Nephron progenitor cell (in vitro differentiated cells): ENCODE measurements at regions not wholly inside any gene's neighbourhood (a gene's known extent, or its start where the extent isn't known, plus 50 kb on each side); places are given as distances from the start of the nearest gene placed in this dataset.
"Not testable (repeated sequence)": the region's sequence is repeated elsewhere in the genome, so short reads cannot be mapped to it uniquely, and the experiment has no call there.

Experiments used
- DNase-seq: peaks from one replicate; pipeline ENCODE4 v3.0.0; 2021
- H3K27ac Mint-ChIP-seq: 2 replicates; pipeline ENCODE4 v1.8.0; 2021; ENCODE audit warnings: mild to moderate bottlenecking, moderate library complexity, mixed read lengths
- H3K27me3 Mint-ChIP-seq: 2 replicates; pipeline ENCODE4 v1.8.0; 2021; ENCODE audit warnings: mild to moderate bottlenecking, low read depth, mixed read lengths; ENCODE audit not compliant: poor library complexity
- H3K36me3 Mint-ChIP-seq: 2 replicates; pipeline ENCODE4 v1.8.0; 2021; ENCODE audit warnings: low read depth, mixed read lengths
- H3K4me1 Mint-ChIP-seq: 2 replicates; pipeline ENCODE4 v1.8.0; 2021; ENCODE audit warnings: mixed read lengths
- H3K4me3 Mint-ChIP-seq: 2 replicates; pipeline ENCODE4 v1.8.0; 2021; ENCODE audit warnings: mild to moderate bottlenecking, moderate library complexity, mixed read lengths
- H3K9me3 Mint-ChIP-seq: 2 replicates; pipeline ENCODE4 v1.8.0; 2021; ENCODE audit warnings: mild to moderate bottlenecking, moderate library complexity, mixed read lengths
- CTCF ChIP-seq: fragments of 200-600 bp; sonication (generic); IDR thresholded peaks from 2 replicates; pipeline ENCODE4 v1.5.0; 2021; ENCODE audit warnings: antibody characterized with exemption

GRCh38 chr6:4240148-4240547 is 104.8 kb upstream of the ECI2 start:
- H3K4me1 Mint-ChIP-seq = no peaks in the 10 kb centered on the region
- no peak for TF ChIP-seq CTCF

GRCh38 chr6:4225161-4225872 is 89.9 kb upstream of the ECI2 start:
- Mint-ChIP-seq H3K4me3 (no peak overlapping the region), H3K36me3 (peaks cover 4% of the 10 kb centered on the region), H3K9me3 (peaks cover 13% of the 10 kb centered on the region), H3K27me3 (peaks cover 7% of the 10 kb centered on the region), H3K4me1 (peaks cover 12% of the 10 kb centered on the region), H3K27ac (no peak overlapping the region)
- TF ChIP-seq CTCF = peak; percentile 10
- DNase-seq = peak; percentile 10

More at GRCh38 chr6:4240148-4240547, 104.8 kb upstream of the ECI2 start:
- Mint-ChIP-seq H3K4me3 (no peak overlapping the region), H3K27ac (no peak overlapping the region), H3K9me3 (peaks cover 40% of the 10 kb centered on the region), H3K27me3 (no peaks in the 10 kb centered on the region), H3K36me3 (peaks cover 14% of the 10 kb centered on the region)
- no peak for DNase-seq

GRCh38 chr6:4224067-4224978 is 88.9 kb upstream of the ECI2 start:
- Mint-ChIP-seq H3K9me3 (peaks cover 10% of the 10 kb centered on the region), H3K4me1 (peaks cover 12% of the 10 kb centered on the region), H3K4me3 (no peak overlapping the region), H3K27me3 (peaks cover 4% of the 10 kb centered on the region), H3K36me3 (peaks cover 4% of the 10 kb centered on the region), H3K27ac (no peak overlapping the region)
- no peak for TF ChIP-seq CTCF
- no peak for DNase-seq

- no peak for DNase-seq
- Mint-ChIP-seq H3K27ac (no peak overlapping the region), H3K4me3 (no peak overlapping the region), H3K9me3 (peaks cover 15% of the 10 kb centered on the region), H3K27me3 (peaks cover 4% of the 10 kb centered on the region), H3K36me3 (peaks cover 4% of the 10 kb centered on the region), H3K4me1 (peaks cover 7% of the 10 kb centered on the region)
- no peak for TF ChIP-seq CTCF
Observed at GRCh38 chr6:4220558-4220957, 85.2 kb upstream of the ECI2 start.

- H3K27me3 Mint-ChIP-seq, H3K4me3 Mint-ChIP-seq, H3K4me1 Mint-ChIP-seq, H3K36me3 Mint-ChIP-seq, DNase-seq, H3K27ac Mint-ChIP-seq: not testable (repeated sequence)
- peaks cover 29% of the 10 kb centered on the region for H3K9me3 Mint-ChIP-seq
Observed at GRCh38 chr6:4218619-4219317, 83.4 kb upstream of the ECI2 start.

- Mint-ChIP-seq H3K36me3 (peaks cover 9% of the 10 kb centered on the region), H3K27ac (no peak overlapping the region), H3K4me1 (peaks cover 11% of the 10 kb centered on the region), H3K27me3 (peaks cover 4% of the 10 kb centered on the region), H3K4me3 (no peak overlapping the region), H3K9me3 (peaks cover 41% of the 10 kb centered on the region)
- no peak for DNase-seq
- TF ChIP-seq CTCF = no peak
Observed at GRCh38 chr6:4212588-4212987, 77.2 kb upstream of the ECI2 start.
